ENCODE measurements at regions not wholly inside any gene's neighbourhood (a gene's known extent, or its start where the extent isn't known, plus 50 kb on each side); places are given as distances from the start of the nearest gene placed in this dataset.

DNA sequence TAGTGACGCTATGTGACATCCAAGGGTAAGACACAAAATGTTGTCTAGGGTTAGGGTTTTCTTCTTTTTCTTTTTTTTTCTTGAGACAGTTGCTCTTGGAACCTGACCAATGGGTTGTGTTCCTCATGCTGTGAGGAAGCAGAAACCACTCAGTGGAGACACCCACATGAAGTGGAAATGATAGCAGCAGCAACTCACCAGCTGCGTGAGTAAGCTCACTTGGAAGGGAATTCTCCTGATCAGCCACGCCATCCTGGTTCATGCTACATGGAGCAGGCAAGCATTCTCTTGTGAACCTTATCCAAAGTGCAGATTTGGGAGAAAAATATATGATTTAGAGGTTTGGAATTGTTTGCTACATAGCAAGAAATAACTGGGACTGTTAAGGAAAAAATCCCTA lies 863.7 kb downstream of the EPHA4 start:
- H3K36me3 ChIP-seq = no peaks in the 10 kb centered on the region
- no peak overlapping the region for H3K27ac ChIP-seq
- H3K9me3 ChIP-seq = peaks cover 0 to 8% (median 0%) of the 10 kb centered on the region in 8 donors
- TF ChIP-seq, protein P1, sequence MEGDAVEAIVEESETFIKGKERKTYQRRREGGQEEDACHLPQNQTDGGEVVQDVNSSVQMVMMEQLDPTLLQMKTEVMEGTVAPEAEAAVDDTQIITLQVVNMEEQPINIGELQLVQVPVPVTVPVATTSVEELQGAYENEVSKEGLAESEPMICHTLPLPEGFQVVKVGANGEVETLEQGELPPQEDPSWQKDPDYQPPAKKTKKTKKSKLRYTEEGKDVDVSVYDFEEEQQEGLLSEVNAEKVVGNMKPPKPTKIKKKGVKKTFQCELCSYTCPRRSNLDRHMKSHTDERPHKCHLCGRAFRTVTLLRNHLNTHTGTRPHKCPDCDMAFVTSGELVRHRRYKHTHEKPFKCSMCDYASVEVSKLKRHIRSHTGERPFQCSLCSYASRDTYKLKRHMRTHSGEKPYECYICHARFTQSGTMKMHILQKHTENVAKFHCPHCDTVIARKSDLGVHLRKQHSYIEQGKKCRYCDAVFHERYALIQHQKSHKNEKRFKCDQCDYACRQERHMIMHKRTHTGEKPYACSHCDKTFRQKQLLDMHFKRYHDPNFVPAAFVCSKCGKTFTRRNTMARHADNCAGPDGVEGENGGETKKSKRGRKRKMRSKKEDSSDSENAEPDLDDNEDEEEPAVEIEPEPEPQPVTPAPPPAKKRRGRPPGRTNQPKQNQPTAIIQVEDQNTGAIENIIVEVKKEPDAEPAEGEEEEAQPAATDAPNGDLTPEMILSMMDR (IDR thresholded peaks at IDR 0.05 in 8 of 11, conservative IDR thresholded peaks at IDR 0.05 in 3 of 11) = no peak
- TF ChIP-seq POLR2A (IDR thresholded peaks at IDR 0.05) (no peak), POLR2AphosphoS5 (IDR thresholded peaks at IDR 0.05) (no peak)
- DNase-seq = no peak
- intact Hi-C loops (cut with DNase I; ENCODE audit: low total_unique reads) = no loop called here
- H3K4me3 ChIP-seq = no peak overlapping the region
- no peaks in the 10 kb centered on the region for H3K4me1 ChIP-seq
- WGBS, 5 donors = 70 to 86% (median 77%) methylated on average over 3 of the region's 3 CpGs
- H3K27me3 ChIP-seq (replicated peaks in 1 of 7) = no peaks in the 10 kb centered on the region

- 67 to 92% (median 82%) methylated on average over 3 of the region's 3 CpGs for WGBS, 5 donors
- Histone ChIP-seq H3K4me1 (no peaks in the 10 kb centered on the region), H3K4me3 (no peak overlapping the region), H3K27me3 (replicated peaks in 1 of 7) (no peaks in the 10 kb centered on the region), H3K9me3 (peaks cover 0 to 9% (median 0%) of the 10 kb centered on the region in 8 donors), H3K27ac (no peak overlapping the region), H3K36me3 (no peaks in the 10 kb centered on the region)
- no peak for TF ChIP-seq POLR2AphosphoS5 (IDR thresholded peaks at IDR 0.05)
- TF ChIP-seq POLR2A (IDR thresholded peaks at IDR 0.05) = no peak
- TF ChIP-seq, protein P1 (IDR thresholded peaks at IDR 0.05 in 8 of 11, conservative IDR thresholded peaks at IDR 0.05 in 3 of 11) = no peak
- intact Hi-C loops (cut with DNase I; ENCODE audit: low total_unique reads) = no loop called here
- no peak for DNase-seq
Measured at GRCh38 chr2:220717283-220717682, 854.8 kb downstream of the EPHA4 start.

DNA sequence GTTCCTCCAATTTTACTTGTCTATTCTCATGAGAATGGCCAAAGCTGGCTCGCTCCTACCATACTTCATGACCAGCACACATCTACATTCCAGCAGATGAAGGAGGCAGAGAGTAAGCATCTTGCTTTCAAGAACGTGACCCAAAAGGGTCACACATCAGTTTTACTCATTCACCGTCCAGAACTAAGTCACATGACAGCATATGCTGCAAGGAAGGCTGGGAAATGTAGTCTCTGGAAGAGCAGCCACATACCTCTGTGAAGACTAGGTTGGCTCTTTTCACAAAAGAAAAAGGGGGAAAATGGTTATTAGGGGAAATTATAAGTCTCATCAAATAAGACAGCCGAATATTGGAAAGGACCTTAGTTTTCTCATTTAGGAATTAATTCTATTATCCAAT lies 835.3 kb downstream of the EPHA4 start:
- Histone ChIP-seq H3K4me1 (no peaks in the 10 kb centered on the region), H3K36me3 (no peaks in the 10 kb centered on the region), H3K27ac (no peak overlapping the region), H3K27me3 (replicated peaks in 1 of 7) (no peaks in the 10 kb centered on the region), H3K4me3 (no peak overlapping the region), H3K9me3 (peaks cover 0 to 18% (median 0%) of the 10 kb centered on the region in 8 donors)
- 65 to 75% (median 70%) methylated on average over 4 of the region's 4 CpGs for WGBS, 5 donors
- intact Hi-C loops (cut with DNase I; ENCODE audit: low total_unique reads) = no loop called here
- no peak for DNase-seq
- TF ChIP-seq, protein P1 (IDR thresholded peaks at IDR 0.05 in 8 of 11, conservative IDR thresholded peaks at IDR 0.05 in 3 of 11) = no peak
- TF ChIP-seq POLR2AphosphoS5 (IDR thresholded peaks at IDR 0.05) (no peak), POLR2A (IDR thresholded peaks at IDR 0.05) (no peak)

GRCh38 chr2:220743203-220743602 lies 828.9 kb downstream of the EPHA4 start:
- DNase-seq = no peak
- Histone ChIP-seq H3K9me3 (peaks cover 0 to 12% (median 0%) of the 10 kb centered on the region in 8 donors), H3K36me3 (no peaks in the 10 kb centered on the region), H3K27ac (no peak overlapping the region), H3K27me3 (replicated peaks in 1 of 7) (no peaks in the 10 kb centered on the region), H3K4me3 (no peak overlapping the region), H3K4me1 (no peaks in the 10 kb centered on the region)
- TF ChIP-seq POLR2A (IDR thresholded peaks at IDR 0.05) = no peak
- 70 to 87% (median 75%) methylated on average over 2 of the region's 2 CpGs for WGBS, 5 donors
- intact Hi-C loops (cut with DNase I; ENCODE audit: low total_unique reads) = no loop called here

- no peak overlapping the region for H3K4me3 ChIP-seq
- H3K27ac ChIP-seq = no peak overlapping the region
- WGBS, 5 donors = 66 to 88% (median 76%) methylated on average over 2 of the region's 2 CpGs
- intact Hi-C loops (cut with DNase I; ENCODE audit: low total_unique reads) = no loop called here
- no peak for TF ChIP-seq POLR2AphosphoS5 (IDR thresholded peaks at IDR 0.05)
- TF ChIP-seq, protein P1 (IDR thresholded peaks at IDR 0.05 in 8 of 11, conservative IDR thresholded peaks at IDR 0.05 in 3 of 11) = no peak
- no peaks in the 10 kb centered on the region for H3K27me3 ChIP-seq (replicated peaks in 1 of 7)
- DNase-seq = no peak
- H3K9me3 ChIP-seq = no peaks in the 10 kb centered on the region
- no peaks in the 10 kb centered on the region for H3K36me3 ChIP-seq
- no peaks in the 10 kb centered on the region for H3K4me1 ChIP-seq
Measured at GRCh38 chr2:220744861-220745260, 827.2 kb downstream of the EPHA4 start.
